PFSK-1 (cell line): ENCODE measurements at regions not wholly inside any gene's neighbourhood (a gene's known extent, or its start where the extent isn't known, plus 50 kb on each side); places are given as distances from the start of the nearest gene placed in this dataset.

Experiments used
- FOXP2 ChIP-seq: optimal IDR thresholded peaks from 2 replicates; pipeline ENCODE3; 2011; ENCODE audit warnings: borderline replicate concordance, control low read depth, inconsistent platforms; ENCODE audit not compliant: insufficient read depth; ENCODE audit errors: extremely low read length, extremely low read depth
- POLR2AphosphoS5 ChIP-seq: IDR thresholded peaks from 2 replicates; pipeline ENCODE4 v1.6.1; 2012; ENCODE audit warnings: low read depth, mild to moderate bottlenecking, control low read depth, low read length, moderate library complexity
- REST ChIP-seq, 2 experiments: IDR thresholded peaks; 2 replicates each; pipeline versions ENCODE4 v1.6.1 to v1.8.0; 2011 to 2012; ENCODE audit warnings: low read depth in 2 of 2, low read length in 2 of 2, control low read depth in 1 of 2, inconsistent platforms in 1 of 2, mild to moderate bottlenecking in 1 of 2, moderate library complexity in 1 of 2; ENCODE audit not compliant: insufficient read depth in 1 of 2
- SIN3A ChIP-seq: IDR thresholded peaks from 2 replicates; pipeline ENCODE4 v1.6.1; 2012; ENCODE audit warnings: mild to moderate bottlenecking, low read length, moderate library complexity, borderline replicate concordance; ENCODE audit not compliant: insufficient read depth
- TAF1 ChIP-seq: IDR thresholded peaks from 2 replicates; pipeline ENCODE4 v1.6.1; 2012; ENCODE audit warnings: low read length, control low read depth, borderline replicate concordance; ENCODE audit not compliant: insufficient read depth

GRCh38 chr11:81975261-81975900, 758.3 kb downstream of the FAM181B start:
- TF ChIP-seq POLR2AphosphoS5 (no peak), REST (IDR thresholded peaks at IDR 0.05; ENCODE audit: insufficient read depth in 1 of 2, low read depth in 2 of 2, low read length in 2 of 2) (no peak), TAF1 (no peak), SIN3A (no peak), FOXP2 (no peak)
